ENCODE measurements at regions not wholly inside any gene's neighbourhood (a gene's known extent, or its start where the extent isn't known, plus 50 kb on each side); places are given as distances from the start of the nearest gene placed in this dataset.

GRCh38 chr9:88280816-88281382 lies 107.3 kb upstream of the SPIN1 start:
- Histone ChIP-seq H3K36me3 (ENCODE audit: insufficient read depth) (no peaks in the 10 kb centered on the region), H3K4me2 (no peak overlapping the region), H3F3A (replicated peaks; ENCODE audit: low read depth) (no peaks in the 10 kb centered on the region), H3K27ac (ENCODE audit: low read depth) (no peak overlapping the region), H3K79me2 (replicated peaks; ENCODE audit: insufficient read depth) (no peaks in the 10 kb centered on the region), H3K4me3 (no peak overlapping the region), H3K27me3 (ENCODE audit: insufficient read depth) (no peaks in the 10 kb centered on the region), H2AFZ (peak overlapping the region; percentile 14), H3K9me2 (ENCODE audit: insufficient read depth) (no peaks in the 10 kb centered on the region), H3K4me1 (ENCODE audit: insufficient read depth) (no peaks in the 10 kb centered on the region), H4K20me1 (replicated peaks; ENCODE audit: insufficient read depth) (no peaks in the 10 kb centered on the region)
- H3K4me3 Mint-ChIP-seq: no peak overlapping the region
- H3K4me1 Mint-ChIP-seq: peaks cover 15% of the 10 kb centered on the region
- peaks cover 23% of the 10 kb centered on the region for H3K9me3 Mint-ChIP-seq
- TF ChIP-seq, protein P1, sequence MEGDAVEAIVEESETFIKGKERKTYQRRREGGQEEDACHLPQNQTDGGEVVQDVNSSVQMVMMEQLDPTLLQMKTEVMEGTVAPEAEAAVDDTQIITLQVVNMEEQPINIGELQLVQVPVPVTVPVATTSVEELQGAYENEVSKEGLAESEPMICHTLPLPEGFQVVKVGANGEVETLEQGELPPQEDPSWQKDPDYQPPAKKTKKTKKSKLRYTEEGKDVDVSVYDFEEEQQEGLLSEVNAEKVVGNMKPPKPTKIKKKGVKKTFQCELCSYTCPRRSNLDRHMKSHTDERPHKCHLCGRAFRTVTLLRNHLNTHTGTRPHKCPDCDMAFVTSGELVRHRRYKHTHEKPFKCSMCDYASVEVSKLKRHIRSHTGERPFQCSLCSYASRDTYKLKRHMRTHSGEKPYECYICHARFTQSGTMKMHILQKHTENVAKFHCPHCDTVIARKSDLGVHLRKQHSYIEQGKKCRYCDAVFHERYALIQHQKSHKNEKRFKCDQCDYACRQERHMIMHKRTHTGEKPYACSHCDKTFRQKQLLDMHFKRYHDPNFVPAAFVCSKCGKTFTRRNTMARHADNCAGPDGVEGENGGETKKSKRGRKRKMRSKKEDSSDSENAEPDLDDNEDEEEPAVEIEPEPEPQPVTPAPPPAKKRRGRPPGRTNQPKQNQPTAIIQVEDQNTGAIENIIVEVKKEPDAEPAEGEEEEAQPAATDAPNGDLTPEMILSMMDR (conservative IDR thresholded peaks at IDR 0.05; ENCODE audit: low read depth in 2 of 2): peak in 1 of 2 experiments; percentile 54; a peak in 2 of 4 replicates
- TF ChIP-seq CREB1 (CRISPR knock-in tag; IDR thresholded peaks at IDR 0.05; ENCODE audit: low read depth) (peak; percentile 21; the same call in 1 of the 2 replicates), ZNF114 (CRISPR knock-in tag; IDR thresholded peaks at IDR 0.05) (no peak)
- peaks cover 2% of the 10 kb centered on the region for H3K27me3 Mint-ChIP-seq (ENCODE audit: insufficient read depth, low read depth, poor library complexity)
- peak; percentile 73 for DNase-seq (ENCODE audit: low spot score)
- H3K36me3 Mint-ChIP-seq (ENCODE audit: low read depth): peaks cover 10% of the 10 kb centered on the region
- ATAC-seq: peak; percentile 77
- H3K27ac Mint-ChIP-seq: peak overlapping the region; percentile 22; the same call in 1 of the 2 replicates

DNA sequence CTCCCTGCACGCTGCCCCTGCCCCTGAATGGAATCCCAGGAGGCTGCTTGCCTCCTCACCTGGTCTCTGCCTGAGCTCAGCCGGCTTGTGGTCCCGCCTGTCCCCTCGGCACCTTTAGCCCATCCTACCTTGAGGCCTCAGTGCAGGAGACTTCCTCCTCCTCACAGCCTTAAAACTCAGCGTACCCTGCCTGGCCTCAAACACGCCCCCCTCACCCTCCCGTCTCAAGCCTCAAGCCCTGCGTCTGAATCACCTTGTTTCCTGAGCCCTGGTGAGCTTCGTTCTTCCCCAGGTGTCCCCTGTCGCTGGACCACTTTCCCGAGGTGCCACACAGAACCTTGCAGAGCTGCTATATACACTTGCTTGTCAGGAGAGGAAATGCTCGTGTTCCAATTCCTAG lies 110.2 kb upstream of the SPIN1 start:
- Mint-ChIP-seq H3K4me3 (no peak overlapping the region), H3K9me3 (peaks cover 11% of the 10 kb centered on the region), H3K36me3 (ENCODE audit: low read depth) (peaks cover 3% of the 10 kb centered on the region; the same call in 1 of the 3 replicates), H3K27me3 (ENCODE audit: insufficient read depth, low read depth, poor library complexity) (peaks cover 5% of the 10 kb centered on the region), H3K4me1 (peaks cover 28% of the 10 kb centered on the region), H3K27ac (no peak overlapping the region)
- TF ChIP-seq EZH2phosphoT487 (IDR thresholded peaks at IDR 0.05; ENCODE audit: unreplicated experiment) (no peak), JUNB (IDR thresholded peaks at IDR 0.05; ENCODE audit: unreplicated experiment) (no peak)
- H2AFZ ChIP-seq: peak overlapping the region; percentile 78; the same call in 1 of the 2 replicates
- H3K36me3 ChIP-seq (ENCODE audit: insufficient read depth): no peaks in the 10 kb centered on the region
- peak; percentile 32 for DNase-seq (ENCODE audit: low spot score)
- H3K9me2 ChIP-seq (ENCODE audit: insufficient read depth): no peaks in the 10 kb centered on the region
- H3K79me2 ChIP-seq (replicated peaks; ENCODE audit: insufficient read depth): no peaks in the 10 kb centered on the region
- H3K27me3 ChIP-seq (ENCODE audit: insufficient read depth): no peaks in the 10 kb centered on the region
- no peaks in the 10 kb centered on the region for H3F3A ChIP-seq (replicated peaks; ENCODE audit: low read depth)
- H3K4me2 ChIP-seq: no peak overlapping the region
- H3K27ac ChIP-seq (ENCODE audit: low read depth): no peak overlapping the region
- H3K4me1 ChIP-seq (ENCODE audit: insufficient read depth): peaks cover 13% of the 10 kb centered on the region
- H3K4me3 ChIP-seq: no peak overlapping the region
- H4K20me1 ChIP-seq (replicated peaks; ENCODE audit: insufficient read depth): no peaks in the 10 kb centered on the region
- ATAC-seq: peak; percentile 15; the same call in 1 of the 3 replicates

DNA sequence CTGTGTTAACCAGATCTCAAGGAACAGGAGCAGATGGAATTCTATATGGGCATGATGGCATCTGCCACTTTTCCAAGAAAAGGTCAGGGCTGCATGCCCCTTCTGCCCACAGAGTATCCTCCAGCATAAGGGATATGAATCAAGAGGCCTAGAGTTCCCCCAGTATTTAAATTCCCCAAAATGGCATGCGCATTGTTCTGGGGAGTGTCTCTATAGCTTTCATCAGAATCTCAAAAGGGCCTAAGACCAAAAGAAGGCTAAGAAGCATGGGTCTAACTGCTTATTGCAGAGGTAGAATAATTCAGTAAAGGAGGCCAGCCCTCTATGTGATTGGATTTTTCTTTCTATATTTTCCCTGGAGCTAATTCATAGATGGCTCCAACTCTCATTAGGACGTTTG lies 114.2 kb upstream of the SPIN1 start:
- no peak overlapping the region for H3K4me3 ChIP-seq
- no peak overlapping the region for H3K27ac ChIP-seq (ENCODE audit: low read depth)
- no peaks in the 10 kb centered on the region for H3K27me3 ChIP-seq (ENCODE audit: insufficient read depth)
- H3K27me3 Mint-ChIP-seq (ENCODE audit: insufficient read depth, low read depth, poor library complexity): peaks cover 5% of the 10 kb centered on the region
- peaks cover 20% of the 10 kb centered on the region for H3K4me1 Mint-ChIP-seq
- no peak overlapping the region for H3K27ac Mint-ChIP-seq
- H3K4me3 Mint-ChIP-seq: no peak overlapping the region
- no peaks in the 10 kb centered on the region; the same call in 2 of the 3 replicates for H3K36me3 Mint-ChIP-seq (ENCODE audit: low read depth)
- ATAC-seq (no peak), DNase-seq (ENCODE audit: low spot score) (no peak)
- H3F3A ChIP-seq (replicated peaks; ENCODE audit: low read depth): no peaks in the 10 kb centered on the region
- H3K36me3 ChIP-seq (ENCODE audit: insufficient read depth): no peaks in the 10 kb centered on the region
- H3K9me2 ChIP-seq (ENCODE audit: insufficient read depth): no peaks in the 10 kb centered on the region
- H3K79me2 ChIP-seq (replicated peaks; ENCODE audit: insufficient read depth): no peaks in the 10 kb centered on the region
- H3K4me2 ChIP-seq: no peak overlapping the region
- H3K9me3 Mint-ChIP-seq: peaks cover 6% of the 10 kb centered on the region; the same call in 2 of the 3 replicates
- H4K20me1 ChIP-seq (replicated peaks; ENCODE audit: insufficient read depth): no peaks in the 10 kb centered on the region
- peaks cover 13% of the 10 kb centered on the region for H3K4me1 ChIP-seq (ENCODE audit: insufficient read depth)
- H2AFZ ChIP-seq: 0 out of 2 replicates have a peak overlapping the region, but pooled peaks have one; percentile 1
- TF ChIP-seq REST (IDR thresholded peaks at IDR 0.05; ENCODE audit: unreplicated experiment): no peak
- no peak for TF ChIP-seq NANOG (IDR thresholded peaks at IDR 0.05; ENCODE audit: borderline replicate concordance)
- no peak for TF ChIP-seq ZNF114 (CRISPR knock-in tag; IDR thresholded peaks at IDR 0.05)
- TF ChIP-seq EZH2phosphoT487 (IDR thresholded peaks at IDR 0.05; ENCODE audit: unreplicated experiment): no peak
- no peak for TF ChIP-seq ETS1 (IDR thresholded peaks at IDR 0.05)

Measured in GM23338 (cell line).